ENCODE measurements at regions not wholly inside any gene's neighbourhood (a gene's known extent, or its start where the extent isn't known, plus 50 kb on each side); places are given as distances from the start of the nearest gene placed in this dataset.
"Not testable (repeated sequence)": the region's sequence is repeated elsewhere in the genome, so short reads cannot be mapped to it uniquely, and the experiment has no call there.

DNA sequence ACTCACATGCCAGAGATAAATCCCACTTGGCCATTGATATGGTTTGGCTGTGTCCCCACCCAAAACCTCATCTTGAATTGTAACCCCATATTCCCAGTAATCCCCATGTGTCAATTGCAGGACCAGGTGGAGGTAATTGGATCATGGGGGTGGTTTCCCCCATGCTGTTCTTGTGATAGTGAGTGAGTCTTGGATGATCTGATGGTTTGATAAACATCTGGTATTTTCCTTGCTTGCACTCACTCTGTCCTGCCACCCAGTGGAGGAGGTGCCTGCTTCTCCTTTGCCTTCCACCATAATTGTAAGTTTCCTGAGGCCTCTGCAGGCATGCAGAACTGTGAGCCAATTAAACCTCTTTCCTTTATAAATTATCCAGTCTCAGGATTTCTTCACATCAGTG, 50.4 kb upstream of the B3GAT2 start:
- H3K27ac ChIP-seq; H3K4me3 ChIP-seq; H3K27me3 ChIP-seq; DNase-seq; H3K4me1 ChIP-seq (replicated peaks in 1 of 2); intact Hi-C loops (cut with DNase I); H3K36me3 ChIP-seq (replicated peaks in 1 of 2): not testable (repeated sequence)
- peaks cover 0 to 18% (median 0%) of the 10 kb centered on the region in 3 donors for H3K9me3 ChIP-seq (replicated peaks in 1 of 3)

GRCh38 chr6:71011871-71012371, 55.1 kb upstream of the B3GAT2 start:
- Histone ChIP-seq H3K4me1 (replicated peaks in 1 of 2) (no peaks in the 10 kb centered on the region), H3K27me3 (no peaks in the 10 kb centered on the region), H3K36me3 (replicated peaks in 1 of 2) (no peaks in the 10 kb centered on the region), H3K4me3 (no peak overlapping the region), H3K27ac (no peak overlapping the region), H3K9me3 (replicated peaks in 1 of 3) (peaks cover 0 to 11% (median 0%) of the 10 kb centered on the region in 3 donors)
- TF ChIP-seq, protein P1, sequence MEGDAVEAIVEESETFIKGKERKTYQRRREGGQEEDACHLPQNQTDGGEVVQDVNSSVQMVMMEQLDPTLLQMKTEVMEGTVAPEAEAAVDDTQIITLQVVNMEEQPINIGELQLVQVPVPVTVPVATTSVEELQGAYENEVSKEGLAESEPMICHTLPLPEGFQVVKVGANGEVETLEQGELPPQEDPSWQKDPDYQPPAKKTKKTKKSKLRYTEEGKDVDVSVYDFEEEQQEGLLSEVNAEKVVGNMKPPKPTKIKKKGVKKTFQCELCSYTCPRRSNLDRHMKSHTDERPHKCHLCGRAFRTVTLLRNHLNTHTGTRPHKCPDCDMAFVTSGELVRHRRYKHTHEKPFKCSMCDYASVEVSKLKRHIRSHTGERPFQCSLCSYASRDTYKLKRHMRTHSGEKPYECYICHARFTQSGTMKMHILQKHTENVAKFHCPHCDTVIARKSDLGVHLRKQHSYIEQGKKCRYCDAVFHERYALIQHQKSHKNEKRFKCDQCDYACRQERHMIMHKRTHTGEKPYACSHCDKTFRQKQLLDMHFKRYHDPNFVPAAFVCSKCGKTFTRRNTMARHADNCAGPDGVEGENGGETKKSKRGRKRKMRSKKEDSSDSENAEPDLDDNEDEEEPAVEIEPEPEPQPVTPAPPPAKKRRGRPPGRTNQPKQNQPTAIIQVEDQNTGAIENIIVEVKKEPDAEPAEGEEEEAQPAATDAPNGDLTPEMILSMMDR (IDR thresholded peaks at IDR 0.05): no peak
- TF ChIP-seq POLR2A (IDR thresholded peaks at IDR 0.05): no peak
- 0 to 8% (median 3%) methylated on average over 1 of the region's 1 CpG for WGBS, 4 donors
- no peak for DNase-seq
- intact Hi-C loops (cut with DNase I): no loop called here

DNA sequence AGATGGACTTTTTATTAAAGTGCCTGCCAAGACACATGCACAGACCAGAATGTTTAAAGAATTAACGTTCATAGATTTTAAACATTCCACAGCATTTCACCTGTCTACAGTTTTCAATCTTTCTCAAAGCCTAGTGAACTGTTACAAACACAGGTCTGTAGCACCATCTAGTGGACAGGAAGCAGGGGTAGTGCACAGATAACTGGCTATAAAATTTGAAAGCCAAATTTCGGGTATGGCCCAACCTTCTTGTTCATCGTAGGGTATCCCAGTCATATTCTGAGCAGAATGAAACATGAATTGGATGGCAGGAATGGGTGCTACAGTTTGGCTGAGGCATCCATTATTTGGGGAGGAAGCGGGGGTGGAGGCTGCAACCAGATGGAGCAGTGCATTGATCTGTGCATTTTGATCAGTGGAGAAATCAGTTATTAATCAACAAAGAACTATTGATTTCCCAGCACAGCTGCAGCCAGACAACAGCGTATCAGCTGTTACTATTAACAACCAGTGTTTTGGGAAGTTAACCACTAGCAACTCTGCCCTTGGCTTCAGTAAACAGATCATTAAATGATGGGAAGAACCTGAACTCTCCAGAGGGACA, 56.1 kb upstream of the B3GAT2 start:
- no peaks in the 10 kb centered on the region for H3K27me3 ChIP-seq
- intact Hi-C loops (cut with DNase I): no loop called here
- H3K27ac ChIP-seq: no peak overlapping the region
- H3K4me3 ChIP-seq: no peak overlapping the region
- peak in 5 of 7 donors; percentile 13 to 31 (median 24) for DNase-seq
- TF ChIP-seq, protein P1 (IDR thresholded peaks at IDR 0.05): peak; percentile 47 to 76 (median 58)
- TF ChIP-seq POLR2A (IDR thresholded peaks at IDR 0.05): no peak
- H3K9me3 ChIP-seq (replicated peaks in 1 of 3): peaks cover 0 to 6% (median 0%) of the 10 kb centered on the region in 3 donors
- no peaks in the 10 kb centered on the region for H3K36me3 ChIP-seq (replicated peaks in 1 of 2)
- H3K4me1 ChIP-seq (replicated peaks in 1 of 2): no peaks in the 10 kb centered on the region
- WGBS, 4 donors: 24 to 29% (median 27%) methylated on average over 5 of the region's 5 CpGs

- no peak for DNase-seq
- intact Hi-C loops (cut with DNase I): no loop called here
- H3K27ac ChIP-seq: no peak overlapping the region
- H3K27me3 ChIP-seq: no peaks in the 10 kb centered on the region
- no peaks in the 10 kb centered on the region for H3K4me1 ChIP-seq (replicated peaks in 1 of 2)
- TF ChIP-seq, protein P1 (IDR thresholded peaks at IDR 0.05): no peak
- no peak for TF ChIP-seq POLR2A (IDR thresholded peaks at IDR 0.05)
- H3K4me3 ChIP-seq: no peak overlapping the region
- H3K36me3 ChIP-seq (replicated peaks in 1 of 2): no peaks in the 10 kb centered on the region
- H3K9me3 ChIP-seq (replicated peaks in 1 of 3): no peaks in the 10 kb centered on the region
These were observed 58.5 kb upstream of the B3GAT2 start for GRCh38 chr6:71015392-71015791.

- Histone ChIP-seq H3K4me1 (replicated peaks in 1 of 2) (no peaks in the 10 kb centered on the region), H3K4me3 (no peak overlapping the region), H3K27ac (no peak overlapping the region), H3K9me3 (replicated peaks in 1 of 3) (no peaks in the 10 kb centered on the region), H3K27me3 (no peaks in the 10 kb centered on the region), H3K36me3 (replicated peaks in 1 of 2) (no peaks in the 10 kb centered on the region)
- intact Hi-C loops (cut with DNase I): no loop called here
- TF ChIP-seq POLR2A (IDR thresholded peaks at IDR 0.05): no peak
- TF ChIP-seq, protein P1 (IDR thresholded peaks at IDR 0.05): no peak
- WGBS, 4 donors: 59 to 82% (median 78%) methylated on average over 6 to 7 of the region's 7 CpGs
- DNase-seq: no peak
These were observed 71.5 kb upstream of the B3GAT2 start for GRCh38 chr6:71028236-71028876.

Measured in adrenal gland (tissue), 9 donors.